ENCODE measurements at regions not wholly inside any gene's neighbourhood (a gene's known extent, or its start where the extent isn't known, plus 50 kb on each side); places are given as distances from the start of the nearest gene placed in this dataset.

DNA sequence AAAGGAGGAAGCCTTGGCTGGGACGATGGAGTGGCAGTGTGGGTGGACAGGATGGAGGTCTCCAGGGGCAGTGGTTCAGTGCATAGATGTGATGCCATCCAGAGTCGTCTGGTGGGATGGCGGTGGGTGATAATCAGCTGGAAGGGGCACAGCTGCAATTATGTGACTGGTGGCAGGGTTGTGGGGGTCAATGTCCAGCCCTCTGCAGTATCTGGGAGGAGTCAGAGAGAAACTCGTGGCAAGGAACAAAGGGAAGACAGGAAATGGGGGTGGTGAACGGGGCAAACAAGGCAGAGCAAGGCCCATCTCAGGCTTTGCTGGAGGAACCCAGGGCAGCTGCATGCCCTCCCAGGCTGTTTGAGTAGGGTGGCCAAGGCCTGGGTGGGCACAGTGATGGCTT lies 118.3 kb upstream of the USP24 start:
- TF ChIP-seq, protein P1, sequence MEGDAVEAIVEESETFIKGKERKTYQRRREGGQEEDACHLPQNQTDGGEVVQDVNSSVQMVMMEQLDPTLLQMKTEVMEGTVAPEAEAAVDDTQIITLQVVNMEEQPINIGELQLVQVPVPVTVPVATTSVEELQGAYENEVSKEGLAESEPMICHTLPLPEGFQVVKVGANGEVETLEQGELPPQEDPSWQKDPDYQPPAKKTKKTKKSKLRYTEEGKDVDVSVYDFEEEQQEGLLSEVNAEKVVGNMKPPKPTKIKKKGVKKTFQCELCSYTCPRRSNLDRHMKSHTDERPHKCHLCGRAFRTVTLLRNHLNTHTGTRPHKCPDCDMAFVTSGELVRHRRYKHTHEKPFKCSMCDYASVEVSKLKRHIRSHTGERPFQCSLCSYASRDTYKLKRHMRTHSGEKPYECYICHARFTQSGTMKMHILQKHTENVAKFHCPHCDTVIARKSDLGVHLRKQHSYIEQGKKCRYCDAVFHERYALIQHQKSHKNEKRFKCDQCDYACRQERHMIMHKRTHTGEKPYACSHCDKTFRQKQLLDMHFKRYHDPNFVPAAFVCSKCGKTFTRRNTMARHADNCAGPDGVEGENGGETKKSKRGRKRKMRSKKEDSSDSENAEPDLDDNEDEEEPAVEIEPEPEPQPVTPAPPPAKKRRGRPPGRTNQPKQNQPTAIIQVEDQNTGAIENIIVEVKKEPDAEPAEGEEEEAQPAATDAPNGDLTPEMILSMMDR (IDR thresholded peaks at IDR 0.05): no peak
- no peak for TF ChIP-seq POLR2AphosphoS5 (IDR thresholded peaks at IDR 0.05)

Data from suprapubic skin (tissue), 3 donors.